Lower leg skin (tissue), 3 donors: ENCODE measurements at regions not wholly inside any gene's neighbourhood (a gene's known extent, or its start where the extent isn't known, plus 50 kb on each side); places are given as distances from the start of the nearest gene placed in this dataset.

Experiments used
- CTCF ChIP-seq, 3 donors: fragments of 450-650 bp; IDR thresholded peaks; one replicate each; pipeline ENCODE4 v1.5.1; 2016; ENCODE audit warnings: antibody characterized with exemption in 3 of 3, mild to moderate bottlenecking in 3 of 3, moderate library complexity in 2 of 3
- POLR2A ChIP-seq, 2 donors: fragments of 450-650 bp; IDR thresholded peaks; one replicate each; pipeline ENCODE4 v1.6.1; 2016 to 2017; ENCODE audit warnings: antibody characterized with exemption in 2 of 2, mild to moderate bottlenecking in 1 of 2, moderate library complexity in 1 of 2

GRCh38 chr9:38288502-38288901, 104.0 kb upstream of the ALDH1B1 start:
- TF ChIP-seq CTCF (IDR thresholded peaks at IDR 0.05), result no peak
- no peak for TF ChIP-seq POLR2A (IDR thresholded peaks at IDR 0.05)
